Adrenal gland (tissue), 9 donors: ENCODE measurements at regions not wholly inside any gene's neighbourhood (a gene's known extent, or its start where the extent isn't known, plus 50 kb on each side); places are given as distances from the start of the nearest gene placed in this dataset.

Experiments
- DNase-seq, 7 donors: peaks; one replicate each; pipeline ENCODE4 v3.0.0-alpha.2; 2019 to 2020
- H3K27ac ChIP-seq, 5 donors: fragments of 200-600 bp; sonication (generic) in 4 of 5; 1 replicate in 3 of 5; 2 replicates in 2 of 5; pipeline versions ENCODE4 v1.5.1 to v1.8.0; 2016 to 2020; ENCODE audit warnings: mild to moderate bottlenecking in 1 of 5
- H3K27me3 ChIP-seq: fragments of 200-600 bp; 2 replicates; pipeline ENCODE4 v1.8.0; 2021
- H3K36me3 ChIP-seq, 2 donors: fragments of 200-600 bp; replicated peaks in 1 of 2; 1 replicate in 1 of 2; 2 replicates in 1 of 2; pipeline versions ENCODE4 v1.5.1 to v1.8.0; 2018 to 2022
- H3K4me1 ChIP-seq, 2 donors: fragments of 200-600 bp; replicated peaks in 1 of 2; 1 replicate in 1 of 2; 2 replicates in 1 of 2; pipeline versions ENCODE4 v1.5.1 to v1.8.0; 2018 to 2021
- H3K4me3 ChIP-seq, 4 donors: fragments of 200-600 bp; sonication (generic) in 3 of 4; one replicate each; pipeline ENCODE4 v1.5.1; 2016 to 2018
- H3K9me3 ChIP-seq, 3 donors: fragments of 200-600 bp; sonication (generic) in 1 of 3; replicated peaks in 1 of 3; 1 replicate in 2 of 3; 2 replicates in 1 of 3; pipeline versions ENCODE4 v1.5.1 to v1.8.0; 2016 to 2021
- POLR2A ChIP-seq, 2 donors: fragments of 450-650 bp; IDR thresholded peaks; one replicate each; pipeline ENCODE4 v1.6.1; 2017; ENCODE audit warnings: antibody characterized with exemption in 2 of 2, mild to moderate bottlenecking in 2 of 2, moderate library complexity in 1 of 2
- WGBS, 4 donors: extraction: QIAGEN DNeasy Blood & Tissue Kit in 2 of 4; methylation state at CpG; one replicate each; pipeline versions ENCODE4 v1.1.5 to v1.1.7; 2013 to 2017; 5-methylcytosine and 5-hydroxymethylcytosine counted together
- intact Hi-C, 2 donors: fragments of 100-400 bp; cut with DNase I; formaldehyde crosslinking; loops; one replicate each; pipeline versions ENCODE4 v1.14.1 to v1.15.0; 2022 to 2023
- TF ChIP-seq, protein P1 (sequence below), 6 experiments: fragments of 450-650 bp in 4 of 6; fragments of 200-600 bp in 2 of 6; sonication (generic) in 1 of 6; IDR thresholded peaks; 1 replicate in 5 of 6; 2 replicates in 1 of 6; pipeline versions ENCODE4 v1.5.1 to v1.8.0; 2016 to 2021; ENCODE audit warnings: antibody characterized with exemption in 6 of 6, mild to moderate bottlenecking in 2 of 6, moderate library complexity in 1 of 6
- donor health status: healthy with polysubstance abuse.
- donor health status: Bipolar disorder and iron deficiency.
- donor health status: DM: yes; HTN: yes; CAD: no.
- donor health status: DM: no; HTN: no; CAD: no.
- donor health status: DM: no; HTN: no; CAD: no.

DNA sequence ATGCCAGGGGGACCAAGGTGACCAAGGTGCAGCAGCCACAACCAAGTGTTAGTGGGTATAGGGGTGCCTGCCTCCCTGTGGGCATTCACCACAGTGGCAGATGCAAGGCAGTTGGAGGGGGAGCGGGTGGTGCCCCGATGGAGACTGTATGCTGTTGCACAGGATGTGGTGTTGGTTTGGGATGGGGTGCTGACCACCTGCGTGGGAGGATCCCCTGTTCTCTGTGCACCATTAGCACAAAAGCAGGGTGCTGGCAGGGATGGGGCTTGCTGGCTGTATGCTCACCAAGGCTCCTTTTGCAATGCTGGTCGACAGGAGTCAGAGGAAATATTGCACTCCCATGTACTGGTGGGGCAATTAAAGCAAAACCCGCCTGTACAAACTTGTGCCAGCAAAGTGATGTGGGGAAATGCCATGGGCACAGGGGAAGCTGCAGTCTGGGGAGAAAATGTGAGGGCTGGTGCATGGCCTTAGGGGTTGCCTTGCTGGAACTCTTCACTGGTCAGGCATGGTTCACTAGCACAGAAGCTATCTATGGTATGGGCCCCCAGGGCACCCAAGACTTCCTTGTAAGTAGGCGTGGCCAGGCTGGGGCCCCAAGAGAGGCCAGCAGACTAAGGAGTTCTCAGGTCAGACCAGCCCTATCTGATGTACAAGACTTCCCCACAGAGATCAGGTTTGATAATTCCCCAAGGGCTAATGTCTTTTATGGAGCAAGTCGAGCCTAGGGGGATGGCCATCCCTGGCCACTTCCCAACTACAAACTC lies 51.9 kb upstream of the GNAT3 start:
- peaks cover 3 to 11% of the 10 kb centered on the region in 2 donors for H3K4me1 ChIP-seq
- H3K4me3 ChIP-seq: no peak overlapping the region
- WGBS, 4 donors: 65 to 82% (median 77%) methylated on average over 3 to 7 of the region's 7 CpGs
- peak overlapping the region in 1 of 5 donors; percentile 40 for H3K27ac ChIP-seq
- H3K36me3 ChIP-seq: no peaks in the 10 kb centered on the region
- TF ChIP-seq, protein P1, sequence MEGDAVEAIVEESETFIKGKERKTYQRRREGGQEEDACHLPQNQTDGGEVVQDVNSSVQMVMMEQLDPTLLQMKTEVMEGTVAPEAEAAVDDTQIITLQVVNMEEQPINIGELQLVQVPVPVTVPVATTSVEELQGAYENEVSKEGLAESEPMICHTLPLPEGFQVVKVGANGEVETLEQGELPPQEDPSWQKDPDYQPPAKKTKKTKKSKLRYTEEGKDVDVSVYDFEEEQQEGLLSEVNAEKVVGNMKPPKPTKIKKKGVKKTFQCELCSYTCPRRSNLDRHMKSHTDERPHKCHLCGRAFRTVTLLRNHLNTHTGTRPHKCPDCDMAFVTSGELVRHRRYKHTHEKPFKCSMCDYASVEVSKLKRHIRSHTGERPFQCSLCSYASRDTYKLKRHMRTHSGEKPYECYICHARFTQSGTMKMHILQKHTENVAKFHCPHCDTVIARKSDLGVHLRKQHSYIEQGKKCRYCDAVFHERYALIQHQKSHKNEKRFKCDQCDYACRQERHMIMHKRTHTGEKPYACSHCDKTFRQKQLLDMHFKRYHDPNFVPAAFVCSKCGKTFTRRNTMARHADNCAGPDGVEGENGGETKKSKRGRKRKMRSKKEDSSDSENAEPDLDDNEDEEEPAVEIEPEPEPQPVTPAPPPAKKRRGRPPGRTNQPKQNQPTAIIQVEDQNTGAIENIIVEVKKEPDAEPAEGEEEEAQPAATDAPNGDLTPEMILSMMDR (IDR thresholded peaks at IDR 0.05): no peak
- TF ChIP-seq POLR2A (IDR thresholded peaks at IDR 0.05): no peak
- intact Hi-C loops: no loop called here
- peak in 1 of 7 donors; percentile 21 for DNase-seq
- H3K9me3 ChIP-seq: peaks cover 0 to 7% (median 0%) of the 10 kb centered on the region in 3 donors
- H3K27me3 ChIP-seq: no peaks in the 10 kb centered on the region

- Histone ChIP-seq H3K27ac (no peak overlapping the region), H3K4me3 (no peak overlapping the region), H3K36me3 (no peaks in the 10 kb centered on the region), H3K27me3 (no peaks in the 10 kb centered on the region), H3K4me1 (peaks cover 3 to 11% of the 10 kb centered on the region in 2 donors), H3K9me3 (peaks cover 0 to 7% (median 0%) of the 10 kb centered on the region in 3 donors)
- no peak for DNase-seq
- WGBS, 4 donors: 92 to 100% (median 99%) methylated on average over 1 to 3 of the region's 3 CpGs
- TF ChIP-seq POLR2A (IDR thresholded peaks at IDR 0.05): no peak
- TF ChIP-seq, protein P1 (IDR thresholded peaks at IDR 0.05): no peak
- intact Hi-C loops: no loop called here
Measured at GRCh38 chr7:80565554-80565953, 53.7 kb upstream of the GNAT3 start.

DNA sequence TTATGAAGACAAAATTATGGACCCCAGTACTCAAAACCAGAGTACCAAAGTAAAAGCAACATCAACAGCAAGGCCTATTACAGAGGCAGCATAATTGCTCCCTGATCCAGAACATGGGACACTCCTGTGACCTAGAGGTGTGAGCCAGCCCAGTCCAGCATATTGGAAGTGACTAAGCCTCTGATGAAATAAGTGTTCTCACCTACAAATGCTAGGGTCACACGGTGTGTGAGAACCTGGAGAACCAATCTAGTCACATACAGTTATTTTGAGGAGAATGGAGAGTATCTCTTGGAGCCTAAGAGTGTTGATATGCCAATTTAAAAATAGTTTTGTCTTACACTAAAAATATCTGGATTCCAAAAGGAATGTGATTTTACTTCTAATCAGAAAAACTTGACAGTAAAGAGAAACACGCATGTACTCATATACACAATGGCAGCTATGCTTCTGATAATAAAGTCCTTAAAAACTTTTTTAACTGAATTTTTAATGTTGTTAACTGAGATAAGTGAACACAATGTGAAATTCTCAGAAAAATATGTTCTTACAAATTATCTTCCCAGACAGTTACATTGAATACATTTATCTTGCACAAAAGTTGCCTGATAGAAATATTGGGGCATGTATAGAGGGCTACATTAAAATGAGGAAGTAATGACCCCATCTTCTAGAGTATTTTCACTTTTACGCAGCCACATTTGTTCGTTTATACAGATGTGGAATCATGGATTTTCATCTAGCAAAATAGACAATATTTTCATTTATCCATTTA lies 56.8 kb upstream of the CD36 start:
- Histone ChIP-seq H3K36me3 (no peaks in the 10 kb centered on the region), H3K27me3 (no peaks in the 10 kb centered on the region), H3K4me3 (no peak overlapping the region), H3K9me3 (no peaks in the 10 kb centered on the region), H3K27ac (no peak overlapping the region), H3K4me1 (no peaks in the 10 kb centered on the region)
- intact Hi-C loops: no loop called here
- whole genome bisulfite sequencing, 4 donors: 87 to 94% (median 89%) methylated on average over 4 of the region's 4 CpGs
- TF ChIP-seq, protein P1 (IDR thresholded peaks at IDR 0.05): no peak
- no peak for TF ChIP-seq POLR2A (IDR thresholded peaks at IDR 0.05)
- no peak for DNase-seq

DNA sequence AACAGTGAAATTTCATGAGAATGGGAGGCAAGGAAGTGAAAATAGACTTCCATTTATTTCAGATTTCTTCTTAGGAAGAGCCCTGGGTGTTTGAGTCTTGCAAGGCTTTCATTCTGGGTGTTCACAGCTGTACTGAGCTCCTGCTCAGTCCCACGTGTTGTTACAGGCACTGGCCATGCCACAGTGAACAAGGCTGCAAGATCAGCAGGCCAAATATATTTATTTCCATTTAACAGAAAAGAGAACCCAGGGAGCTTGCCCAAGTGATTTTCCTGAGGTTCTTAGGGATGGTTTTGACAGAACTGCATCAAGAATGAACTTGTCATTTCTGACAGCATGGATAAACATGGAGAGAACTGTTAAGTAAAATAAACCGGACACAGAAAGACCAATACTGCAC lies 54.5 kb upstream of the CD36 start:
- Histone ChIP-seq H3K9me3 (no peaks in the 10 kb centered on the region), H3K4me1 (peaks cover 0 to 2% of the 10 kb centered on the region in 2 donors), H3K4me3 (no peak overlapping the region), H3K27me3 (no peaks in the 10 kb centered on the region), H3K36me3 (no peaks in the 10 kb centered on the region), H3K27ac (no peak overlapping the region)
- peak in 1 of 7 donors; percentile 33 for DNase-seq
- 74 to 89% (median 81%) methylated on average over 2 of the region's 2 CpGs for WGBS, 4 donors
- intact Hi-C loops: no loop called here
- no peak for TF ChIP-seq POLR2A (IDR thresholded peaks at IDR 0.05)
- TF ChIP-seq, protein P1 (IDR thresholded peaks at IDR 0.05): no peak
